Endothelial cell of umbilical vein (primary cell): ENCODE measurements at regions not wholly inside any gene's neighbourhood (a gene's known extent, or its start where the extent isn't known, plus 50 kb on each side); places are given as distances from the start of the nearest gene placed in this dataset.

Experiments used
- BruUV-seq: library from RNA; stranded (reverse); fragments of 400-500 nt; replicated peaks from 2 replicates; lab custom pipeline; 2021; lab: Mats Ljungman, UMichigan
- CTCF ChIA-PET: fragments of 300-600, 350-600 bp; sonication (Branson Sonifier 250); formaldehyde crosslinking; loops from one replicate; lab custom pipeline; 2021; ENCODE audit warnings: antibody characterized with exemption, inconsistent platforms; lab: Charles Lee
- POLR2A ChIA-PET: fragments of 300-600, 350-600 bp; sonication (Branson Sonifier 250); formaldehyde crosslinking; loops from one replicate; lab custom pipeline; 2021; ENCODE audit warnings: antibody characterized with exemption, inconsistent platforms; lab: Charles Lee
- DNase-seq: peaks from one replicate; pipeline ENCODE4 v3.0.0-alpha.2; 2011; ENCODE audit warnings: low read depth, low spot score
- FAIRE-seq: peaks from 2 replicates; lab custom pipeline; 2011; peaks lifted over from hg19 to GRCh38; lab: Jason Lieb, UNC
- H2AFZ ChIP-seq: 2 replicates; pipeline ENCODE4 v1.6.0; 2012; ENCODE audit warnings: low read depth, low read length, control low read depth, inconsistent platforms
- H3K27ac ChIP-seq: 2 replicates; pipeline ENCODE4 v1.5.1; 2011; ENCODE audit warnings: low read depth, mild to moderate bottlenecking, control low read depth, low read length, moderate library complexity; ENCODE audit not compliant: insufficient read depth
- H3K27me3 ChIP-seq, 2 experiments: 2 replicates each; pipeline versions ENCODE4 v1.6.0 to v1.6.1; 2011; ENCODE audit warnings: low read length in 2 of 2, mixed read lengths in 1 of 2; ENCODE audit not compliant: control insufficient read depth in 2 of 2, insufficient read depth in 2 of 2
- H3K36me3 ChIP-seq, 2 experiments: 2 replicates in 1 of 2; 3 replicates in 1 of 2; pipeline ENCODE4 v1.5.1; 2011; ENCODE audit warnings: low read length in 2 of 2, mild to moderate bottlenecking in 1 of 2, moderate library complexity in 1 of 2; ENCODE audit not compliant: control insufficient read depth in 2 of 2, insufficient read depth in 2 of 2; ENCODE audit errors: extremely low read depth in 1 of 2
- H3K4me1 ChIP-seq: 3 replicates; pipeline ENCODE4 v1.5.1; 2011; ENCODE audit warnings: mild to moderate bottlenecking, low read length; ENCODE audit not compliant: control insufficient read depth, insufficient read depth; ENCODE audit errors: extremely low read depth
- H3K4me2 ChIP-seq: 2 replicates; pipeline ENCODE4 v1.6.1; 2011; ENCODE audit warnings: low read length, control low read depth, mixed read lengths; ENCODE audit not compliant: insufficient read depth
- H3K4me3 ChIP-seq, 3 experiments: fragments of 200-600 bp in 1 of 3; sonication (generic), shearing (Covaris generic) in 1 of 3; replicated peaks in 1 of 3; 2 replicates each; pipeline ENCODE4 v1.5.1; 2011 to 2016; ENCODE audit warnings: control low read depth in 3 of 3, low read length in 3 of 3, mild to moderate bottlenecking in 2 of 3, inconsistent platforms in 1 of 3, low read depth in 1 of 3, moderate library complexity in 1 of 3; ENCODE audit not compliant: insufficient read depth in 1 of 3
- H3K79me2 ChIP-seq: 2 replicates; pipeline ENCODE4 v1.6.0; 2012; ENCODE audit warnings: low read length, inconsistent platforms; ENCODE audit not compliant: control insufficient read depth, insufficient read depth
- H3K9ac ChIP-seq: replicated peaks from 2 replicates; pipeline ENCODE3; 2011; ENCODE audit warnings: low read length, control low read depth; ENCODE audit not compliant: insufficient read depth; ENCODE audit errors: extremely low read depth
- H3K9me1 ChIP-seq: replicated peaks from 3 replicates; pipeline ENCODE4 v1.6.0; 2011; ENCODE audit warnings: mild to moderate bottlenecking, low read length; ENCODE audit not compliant: control insufficient read depth, insufficient read depth; ENCODE audit errors: extremely low read depth
- H3K9me3 ChIP-seq: replicated peaks from 2 replicates; pipeline ENCODE4 v1.5.1; 2012; ENCODE audit warnings: low read length, inconsistent platforms; ENCODE audit not compliant: control insufficient read depth, insufficient read depth
- H4K20me1 ChIP-seq: replicated peaks from 2 replicates; pipeline ENCODE3; 2011; ENCODE audit warnings: mild to moderate bottlenecking, low read length; ENCODE audit not compliant: control insufficient read depth, insufficient read depth; ENCODE audit errors: extremely low read depth
- CTCF ChIP-seq, 2 donors: IDR thresholded peaks; 1 replicate in 1 of 2; 2 replicates in 1 of 2; pipeline ENCODE4 v1.5.1; 2011; ENCODE audit warnings: low read length in 2 of 2, mild to moderate bottlenecking in 2 of 2, moderate library complexity in 2 of 2, control low read depth in 1 of 2, inconsistent platforms in 1 of 2, low read depth in 1 of 2; ENCODE audit not compliant: insufficient read depth in 1 of 2; ENCODE audit errors: extremely low read depth in 1 of 2
- EZH2 ChIP-seq: IDR thresholded peaks from 2 replicates; pipeline ENCODE4 v1.6.1; 2012; ENCODE audit warnings: borderline replicate concordance, low read depth, mild to moderate bottlenecking, moderate library complexity, low read length, inconsistent platforms; ENCODE audit not compliant: severe bottlenecking
- FOS ChIP-seq: IDR thresholded peaks from 2 replicates; pipeline ENCODE4 v1.6.1; 2011; ENCODE audit warnings: mild to moderate bottlenecking, low read length, moderate library complexity, borderline replicate concordance; ENCODE audit not compliant: insufficient read depth
- GATA2 ChIP-seq: IDR thresholded peaks from 2 replicates; pipeline ENCODE4 v1.7.0; 2011; ENCODE audit warnings: low read depth, mild to moderate bottlenecking, moderate library complexity, mixed read lengths, low read length; ENCODE audit not compliant: insufficient read length, insufficient read depth
- JUN ChIP-seq: IDR thresholded peaks from 2 replicates; pipeline ENCODE4 v1.6.1; 2011; ENCODE audit warnings: borderline replicate concordance, low read depth; ENCODE audit not compliant: insufficient read length, insufficient read depth
- MAX ChIP-seq: IDR thresholded peaks from 2 replicates; pipeline ENCODE4 v1.6.1; 2011; ENCODE audit not compliant: insufficient read depth, insufficient read length
- MYC ChIP-seq: IDR thresholded peaks from one replicate; pipeline ENCODE4 v1.6.1; 2011; ENCODE audit warnings: mild to moderate bottlenecking, low read depth, low read length
- POLR2A ChIP-seq: IDR thresholded peaks from 2 replicates; pipeline ENCODE4 v1.6.1; 2012; ENCODE audit warnings: low read depth, mild to moderate bottlenecking, control low read depth, low read length
- POLR2AphosphoS5 ChIP-seq: IDR thresholded peaks from 2 replicates; pipeline ENCODE4 v1.6.1; 2012; ENCODE audit warnings: low read depth, mild to moderate bottlenecking, control low read depth, low read length, moderate library complexity; ENCODE audit not compliant: insufficient read depth
- dilution Hi-C: fragments of 300-500 bp; cut with MboI; formaldehyde crosslinking; loops from one replicate; pipeline ENCODE4 v1.15.0; 2019; ENCODE audit warnings: low sequenced_read_pairs; ENCODE audit not compliant: extremely low pct_ligation_motif_present
- intact Hi-C: fragments of 100-400 bp; cut with micrococcal nuclease; formaldehyde crosslinking; loops from one replicate; pipeline ENCODE4 v1.10.0; 2022

- DNase-seq (no peak), FAIRE-seq (no peak)
- H3K4me3 ChIP-seq = no peak overlapping the region
- H2AFZ ChIP-seq = no peak overlapping the region
- no peaks in the 10 kb centered on the region for H3K9me1 ChIP-seq
- no peak overlapping the region for H3K27ac ChIP-seq
- peaks cover 2% of the 10 kb centered on the region for H3K9me3 ChIP-seq
- no peak overlapping the region for H3K9ac ChIP-seq
- CTCF ChIA-PET = no interaction called here
- H3K4me1 ChIP-seq = no peaks in the 10 kb centered on the region
- no peaks in the 10 kb centered on the region for H4K20me1 ChIP-seq
- no peak for TF ChIP-seq GATA2
- no peak for TF ChIP-seq EZH2
- TF ChIP-seq POLR2A = no peak
- no peak for TF ChIP-seq MAX
- no peak for TF ChIP-seq JUN
- no peak for TF ChIP-seq MYC
- no peak for TF ChIP-seq POLR2AphosphoS5
- no peak for TF ChIP-seq CTCF (IDR thresholded peaks at IDR 0.05; ENCODE audit: extremely low read depth in 1 of 2, insufficient read depth in 1 of 2, low read depth in 1 of 2, low read length in 2 of 2)
- no peak for TF ChIP-seq FOS
- POLR2A ChIA-PET = no interaction called here
- H3K4me2 ChIP-seq = no peak overlapping the region
- dilution Hi-C loops (no loop called here), intact Hi-C loops (no loop called here)
- H3K27me3 ChIP-seq = no peaks in the 10 kb centered on the region
- no peaks in the 10 kb centered on the region for H3K36me3 ChIP-seq
- BruUV-seq = no TSS peak
- H3K79me2 ChIP-seq = no peaks in the 10 kb centered on the region
Measured at GRCh38 chr17:54124456-54124855, 301.7 kb downstream of the KIF2B start.
